ENCODE measurements at regions not wholly inside any gene's neighbourhood (a gene's known extent, or its start where the extent isn't known, plus 50 kb on each side); places are given as distances from the start of the nearest gene placed in this dataset.
"Not testable (repeated sequence)": the region's sequence is repeated elsewhere in the genome, so short reads cannot be mapped to it uniquely, and the experiment has no call there.

DNA sequence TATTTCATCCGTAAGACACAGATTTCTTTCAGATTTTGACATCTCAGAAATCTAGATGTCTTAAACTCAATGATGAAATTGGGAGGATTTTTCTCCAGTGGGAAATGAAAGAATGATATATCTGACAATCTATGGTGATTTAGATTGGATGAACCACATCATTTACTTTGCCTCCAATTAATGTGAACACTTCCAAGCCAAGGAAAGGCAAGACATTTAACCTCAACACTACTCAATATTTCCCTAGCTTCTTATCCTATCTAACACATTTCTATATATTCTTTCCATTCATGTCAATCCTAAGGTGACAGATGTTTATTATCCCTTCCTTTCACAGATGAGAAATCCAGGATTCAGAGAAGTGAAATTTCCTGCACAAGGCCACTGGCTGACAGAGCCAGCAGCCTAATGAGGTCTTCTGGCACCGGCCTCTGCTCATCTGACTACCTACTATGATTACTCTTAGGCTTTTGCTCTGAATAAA, 327.6 kb downstream of the IRS1 start:
- no peak overlapping the region for H3K4me3 ChIP-seq (ENCODE audit: low read length)
- H3K27me3 ChIP-seq (replicated peaks; ENCODE audit: control insufficient read depth, insufficient read depth, low read length), result no peaks in the 10 kb centered on the region
- H3K36me3 ChIP-seq (ENCODE audit: control insufficient read depth, insufficient read depth, low read length, severe bottlenecking), result no peaks in the 10 kb centered on the region

GRCh38 chr2:226467633-226468032, 332.0 kb downstream of the IRS1 start:
- H3K27me3 ChIP-seq (replicated peaks; ENCODE audit: control insufficient read depth, insufficient read depth, low read length), result no peaks in the 10 kb centered on the region
- H3K9ac ChIP-seq (ENCODE audit: low read length), result no peak overlapping the region
- H3K4me1 ChIP-seq (ENCODE audit: control insufficient read depth, insufficient read depth, low read length), result no peaks in the 10 kb centered on the region
- DNase-seq (ENCODE audit: low read depth), result no peak
- H3K9me3 ChIP-seq (ENCODE audit: control insufficient read depth, low read length), result peaks cover 7% of the 10 kb centered on the region
- no peaks in the 10 kb centered on the region for H3K36me3 ChIP-seq (ENCODE audit: control insufficient read depth, insufficient read depth, low read length, severe bottlenecking)
- no peak overlapping the region for H3K4me3 ChIP-seq (ENCODE audit: low read length)

More for the DNA sequence above, 327.6 kb downstream of the IRS1 start:
- Histone ChIP-seq H3K9me3 (ENCODE audit: control insufficient read depth, low read length) (no peaks in the 10 kb centered on the region), H3K9ac (ENCODE audit: low read length) (no peak overlapping the region), H3K4me1 (ENCODE audit: control insufficient read depth, insufficient read depth, low read length) (peaks cover 14% of the 10 kb centered on the region)
- no peak for DNase-seq (ENCODE audit: low read depth)

DNA sequence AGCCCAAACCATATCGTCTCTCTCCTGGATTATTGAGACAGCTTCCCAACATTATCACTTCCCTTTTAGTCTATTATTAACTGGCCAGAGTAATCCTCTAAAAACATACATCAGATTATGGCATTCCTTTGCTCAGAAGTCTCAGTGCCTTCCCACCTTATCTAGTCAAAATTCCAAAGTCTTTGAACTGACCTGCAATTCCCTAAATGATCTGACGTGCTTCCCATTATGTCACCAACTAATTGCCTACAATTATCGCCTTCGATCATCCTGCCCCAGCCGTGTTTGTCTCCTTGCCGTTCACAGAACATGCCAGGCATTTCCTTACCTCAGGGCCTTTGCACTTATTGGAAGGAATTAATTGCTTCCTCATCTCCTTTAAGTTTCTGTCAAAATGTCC, 332.4 kb downstream of the IRS1 start:
- no peak for DNase-seq (ENCODE audit: low read depth)
- H3K36me3 ChIP-seq (ENCODE audit: control insufficient read depth, insufficient read depth, low read length, severe bottlenecking), result no peaks in the 10 kb centered on the region
- no peak overlapping the region for H3K9ac ChIP-seq (ENCODE audit: low read length)
- no peaks in the 10 kb centered on the region for H3K27me3 ChIP-seq (replicated peaks; ENCODE audit: control insufficient read depth, insufficient read depth, low read length)
- no peak overlapping the region for H3K4me3 ChIP-seq (ENCODE audit: low read length)
- no peaks in the 10 kb centered on the region for H3K4me1 ChIP-seq (ENCODE audit: control insufficient read depth, insufficient read depth, low read length)
- peaks cover 11% of the 10 kb centered on the region for H3K9me3 ChIP-seq (ENCODE audit: control insufficient read depth, low read length)

DNA sequence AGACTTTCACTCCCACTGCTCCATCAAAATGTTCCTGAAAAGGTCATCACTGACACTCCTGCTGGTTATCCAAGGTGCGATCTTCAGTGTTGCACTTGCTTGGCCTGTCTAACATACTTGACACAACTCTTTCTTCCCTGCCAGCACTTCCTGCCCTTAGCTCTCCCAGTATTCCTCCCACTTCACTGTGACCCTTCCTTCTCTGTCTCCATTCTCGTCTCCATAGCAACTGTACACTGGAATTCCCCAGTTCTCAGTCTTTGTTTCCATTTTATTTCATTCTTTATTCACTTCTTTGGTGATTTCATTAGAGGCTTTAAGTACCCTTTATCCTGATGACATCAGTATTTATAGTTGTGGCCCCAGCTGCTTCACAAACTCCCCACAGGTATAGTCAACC, 333.0 kb downstream of the IRS1 start:
- no peak overlapping the region for H3K9ac ChIP-seq (ENCODE audit: low read length)
- peaks cover 15% of the 10 kb centered on the region for H3K9me3 ChIP-seq (ENCODE audit: control insufficient read depth, low read length)
- H3K36me3 ChIP-seq (ENCODE audit: control insufficient read depth, insufficient read depth, low read length, severe bottlenecking), result no peaks in the 10 kb centered on the region
- no peak for DNase-seq (ENCODE audit: low read depth)
- H3K4me3 ChIP-seq (ENCODE audit: low read length), result no peak overlapping the region
- H3K4me1 ChIP-seq (ENCODE audit: control insufficient read depth, insufficient read depth, low read length), result no peaks in the 10 kb centered on the region
- no peaks in the 10 kb centered on the region for H3K27me3 ChIP-seq (replicated peaks; ENCODE audit: control insufficient read depth, insufficient read depth, low read length)

GRCh38 chr2:226466124-226466523, 333.5 kb downstream of the IRS1 start:
- no peak for DNase-seq (ENCODE audit: low read depth)
- Histone ChIP-seq H3K36me3 (ENCODE audit: control insufficient read depth, insufficient read depth, low read length, severe bottlenecking) (no peaks in the 10 kb centered on the region), H3K9ac (ENCODE audit: low read length) (no peak overlapping the region), H3K9me3 (ENCODE audit: control insufficient read depth, low read length) (peaks cover 15% of the 10 kb centered on the region), H3K27me3 (replicated peaks; ENCODE audit: control insufficient read depth, insufficient read depth, low read length) (no peaks in the 10 kb centered on the region), H3K4me3 (ENCODE audit: low read length) (no peak overlapping the region), H3K4me1 (ENCODE audit: control insufficient read depth, insufficient read depth, low read length) (no peaks in the 10 kb centered on the region)

GRCh38 chr2:226464380-226464779, 335.2 kb downstream of the IRS1 start:
- no peak for DNase-seq (ENCODE audit: low read depth)
- H3K4me3 ChIP-seq (ENCODE audit: low read length), result no peak overlapping the region
- peaks cover 15% of the 10 kb centered on the region for H3K9me3 ChIP-seq (ENCODE audit: control insufficient read depth, low read length)
- H3K9ac ChIP-seq (ENCODE audit: low read length), result no peak overlapping the region
- no peaks in the 10 kb centered on the region for H3K36me3 ChIP-seq (ENCODE audit: control insufficient read depth, insufficient read depth, low read length, severe bottlenecking)
- H3K4me1 ChIP-seq (ENCODE audit: control insufficient read depth, insufficient read depth, low read length), result no peaks in the 10 kb centered on the region
- no peaks in the 10 kb centered on the region for H3K27me3 ChIP-seq (replicated peaks; ENCODE audit: control insufficient read depth, insufficient read depth, low read length)

GRCh38 chr2:226463154-226463553, 336.5 kb downstream of the IRS1 start:
- no peak for DNase-seq (ENCODE audit: low read depth)
- H3K4me3 ChIP-seq (ENCODE audit: low read length), result peak overlapping the region; percentile 6
- no peaks in the 10 kb centered on the region for H3K36me3 ChIP-seq (ENCODE audit: control insufficient read depth, insufficient read depth, low read length, severe bottlenecking)
- no peaks in the 10 kb centered on the region for H3K4me1 ChIP-seq (ENCODE audit: control insufficient read depth, insufficient read depth, low read length)
- H3K9me3 ChIP-seq (ENCODE audit: control insufficient read depth, low read length), result peaks cover 15% of the 10 kb centered on the region
- no peak overlapping the region for H3K9ac ChIP-seq (ENCODE audit: low read length)
- H3K27me3 ChIP-seq (replicated peaks; ENCODE audit: control insufficient read depth, insufficient read depth, low read length), result no peaks in the 10 kb centered on the region

GRCh38 chr2:226461981-226462380, 337.6 kb downstream of the IRS1 start:
- no peak overlapping the region for H3K4me3 ChIP-seq (ENCODE audit: low read length)
- no peak overlapping the region for H3K9ac ChIP-seq (ENCODE audit: low read length)
- DNase-seq (ENCODE audit: low read depth), result no peak
- no peaks in the 10 kb centered on the region for H3K27me3 ChIP-seq (replicated peaks; ENCODE audit: control insufficient read depth, insufficient read depth, low read length)
- H3K36me3 ChIP-seq (ENCODE audit: control insufficient read depth, insufficient read depth, low read length, severe bottlenecking), result no peaks in the 10 kb centered on the region
- H3K4me1 ChIP-seq (ENCODE audit: control insufficient read depth, insufficient read depth, low read length), result no peaks in the 10 kb centered on the region
- H3K9me3 ChIP-seq (ENCODE audit: control insufficient read depth, low read length), result peaks cover 15% of the 10 kb centered on the region

GRCh38 chr2:226456144-226456543, 343.5 kb downstream of the IRS1 start:
- H3K4me1 ChIP-seq (ENCODE audit: control insufficient read depth, insufficient read depth, low read length); H3K36me3 ChIP-seq (ENCODE audit: control insufficient read depth, insufficient read depth, low read length, severe bottlenecking); H3K27me3 ChIP-seq (replicated peaks; ENCODE audit: control insufficient read depth, insufficient read depth, low read length); H3K9ac ChIP-seq (ENCODE audit: low read length); H3K4me3 ChIP-seq (ENCODE audit: low read length); DNase-seq (ENCODE audit: low read depth): not testable (repeated sequence)
- peaks cover 26% of the 10 kb centered on the region for H3K9me3 ChIP-seq (ENCODE audit: control insufficient read depth, low read length)

- Histone ChIP-seq H3K27me3 (replicated peaks; ENCODE audit: control insufficient read depth, insufficient read depth, low read length) (no peaks in the 10 kb centered on the region), H3K4me1 (ENCODE audit: control insufficient read depth, insufficient read depth, low read length) (peaks cover 2% of the 10 kb centered on the region), H3K9ac (ENCODE audit: low read length) (no peak overlapping the region), H3K9me3 (ENCODE audit: control insufficient read depth, low read length) (peaks cover 26% of the 10 kb centered on the region), H3K4me3 (ENCODE audit: low read length) (no peak overlapping the region), H3K36me3 (ENCODE audit: control insufficient read depth, insufficient read depth, low read length, severe bottlenecking) (no peaks in the 10 kb centered on the region)
- no peak for DNase-seq (ENCODE audit: low read depth)
Measured at GRCh38 chr2:226452768-226453167, 346.9 kb downstream of the IRS1 start.

GRCh38 chr2:226451486-226451885, 348.1 kb downstream of the IRS1 start:
- no peaks in the 10 kb centered on the region for H3K27me3 ChIP-seq (replicated peaks; ENCODE audit: control insufficient read depth, insufficient read depth, low read length)
- no peak overlapping the region for H3K4me3 ChIP-seq (ENCODE audit: low read length)
- DNase-seq (ENCODE audit: low read depth), result no peak
- no peak overlapping the region for H3K9ac ChIP-seq (ENCODE audit: low read length)
- peaks cover 14% of the 10 kb centered on the region for H3K4me1 ChIP-seq (ENCODE audit: control insufficient read depth, insufficient read depth, low read length)
- peaks cover 26% of the 10 kb centered on the region for H3K9me3 ChIP-seq (ENCODE audit: control insufficient read depth, low read length)
- no peaks in the 10 kb centered on the region for H3K36me3 ChIP-seq (ENCODE audit: control insufficient read depth, insufficient read depth, low read length, severe bottlenecking)

GRCh38 chr2:226450141-226450540, 349.5 kb downstream of the IRS1 start:
- H3K4me1 ChIP-seq (ENCODE audit: control insufficient read depth, insufficient read depth, low read length), result peaks cover 17% of the 10 kb centered on the region
- no peak for DNase-seq (ENCODE audit: low read depth)
- no peaks in the 10 kb centered on the region for H3K36me3 ChIP-seq (ENCODE audit: control insufficient read depth, insufficient read depth, low read length, severe bottlenecking)
- H3K4me3 ChIP-seq (ENCODE audit: low read length), result no peak overlapping the region
- peaks cover 26% of the 10 kb centered on the region for H3K9me3 ChIP-seq (ENCODE audit: control insufficient read depth, low read length)
- H3K9ac ChIP-seq (ENCODE audit: low read length), result no peak overlapping the region
- no peaks in the 10 kb centered on the region for H3K27me3 ChIP-seq (replicated peaks; ENCODE audit: control insufficient read depth, insufficient read depth, low read length)
